Activated T-cell treated with anti-CD3 and anti-CD28 coated beads for 4 hours (primary cell): ENCODE measurements at regions not wholly inside any gene's neighbourhood (a gene's known extent, or its start where the extent isn't known, plus 50 kb on each side); places are given as distances from the start of the nearest gene placed in this dataset.
"Not testable (repeated sequence)": the region's sequence is repeated elsewhere in the genome, so short reads cannot be mapped to it uniquely, and the experiment has no call there.

Experiments used
- DNase-seq: peaks from one replicate; pipeline ENCODE4 v3.0.0-alpha.2; 2020

DNA sequence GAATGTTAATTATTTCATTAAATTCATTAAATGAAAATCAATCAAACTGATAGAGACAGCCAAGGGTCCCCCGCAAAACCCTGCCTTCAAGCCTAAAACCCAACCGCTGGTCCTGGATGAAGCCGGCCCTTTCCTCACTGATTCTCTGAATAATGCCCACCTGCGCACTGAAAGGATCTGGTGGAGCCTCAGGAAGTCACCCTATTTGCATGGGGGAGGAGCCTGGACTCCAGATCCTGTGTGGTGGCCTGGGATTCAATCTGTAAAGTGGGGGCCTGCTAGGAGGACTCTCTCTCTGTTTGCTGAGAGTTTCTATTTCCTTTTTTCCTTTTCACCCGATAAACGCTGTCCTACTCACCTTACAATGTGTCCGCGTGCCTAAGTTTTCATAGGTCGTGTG, 97.9 kb upstream of the ADAMTS3 start:
- DNase-seq = no peak

DNA sequence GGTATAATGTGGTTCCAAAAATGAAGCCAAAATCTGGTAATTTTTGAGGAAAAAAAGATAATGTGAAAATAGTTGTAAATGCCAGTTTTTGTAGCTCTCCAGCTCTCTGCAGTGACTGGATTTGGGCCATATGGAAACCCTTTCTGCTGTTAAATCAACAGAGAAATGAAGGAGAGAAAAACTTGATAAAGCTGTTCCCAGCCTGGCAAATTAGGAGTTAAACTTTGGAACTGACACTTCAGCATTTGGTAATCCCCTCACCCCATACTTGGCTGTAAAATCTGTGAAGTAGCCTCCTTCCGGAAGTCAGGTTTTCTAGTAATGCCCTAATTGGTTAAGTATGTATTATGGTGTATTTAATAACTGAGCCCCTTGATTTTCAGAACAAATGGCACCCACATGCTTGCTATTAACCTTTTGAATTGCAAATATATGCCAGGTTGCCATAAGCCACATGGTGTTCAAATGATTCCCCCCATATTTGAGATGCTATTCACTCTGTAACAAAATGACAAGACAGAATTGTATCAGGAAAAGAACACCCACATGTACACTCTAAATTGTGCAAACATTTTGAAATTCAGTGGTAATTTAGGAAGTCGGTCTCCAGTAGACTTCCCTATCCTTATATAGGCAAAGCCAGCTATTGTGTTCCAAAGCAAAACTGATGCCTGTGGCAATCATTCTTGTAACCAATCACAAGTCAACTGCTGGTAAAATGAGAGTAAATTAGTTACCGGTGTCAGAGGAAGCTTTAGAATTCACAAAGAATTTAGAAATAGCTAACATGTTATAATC, 96.3 kb upstream of the ADAMTS3 start:
- no peak for DNase-seq

DNA sequence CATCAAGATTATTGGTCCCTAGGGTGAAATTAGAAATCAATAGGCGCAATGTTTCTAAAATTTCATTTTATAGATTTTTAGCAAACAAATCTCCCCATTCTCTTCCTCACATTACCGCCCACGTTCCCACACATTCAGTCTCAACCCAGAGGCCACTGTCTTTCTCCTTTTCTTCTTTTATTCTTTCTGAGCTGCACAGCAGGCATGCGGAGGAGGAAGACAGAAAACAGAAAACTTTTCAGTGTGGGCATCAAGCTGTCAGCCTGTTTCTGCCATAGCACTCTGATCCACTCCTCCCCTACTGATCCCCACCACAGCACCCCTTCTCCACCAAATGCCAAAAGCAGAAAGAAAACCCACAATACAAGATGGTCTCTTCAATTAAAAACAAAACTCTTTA, 94.8 kb upstream of the ADAMTS3 start:
- DNase-seq = no peak

DNA sequence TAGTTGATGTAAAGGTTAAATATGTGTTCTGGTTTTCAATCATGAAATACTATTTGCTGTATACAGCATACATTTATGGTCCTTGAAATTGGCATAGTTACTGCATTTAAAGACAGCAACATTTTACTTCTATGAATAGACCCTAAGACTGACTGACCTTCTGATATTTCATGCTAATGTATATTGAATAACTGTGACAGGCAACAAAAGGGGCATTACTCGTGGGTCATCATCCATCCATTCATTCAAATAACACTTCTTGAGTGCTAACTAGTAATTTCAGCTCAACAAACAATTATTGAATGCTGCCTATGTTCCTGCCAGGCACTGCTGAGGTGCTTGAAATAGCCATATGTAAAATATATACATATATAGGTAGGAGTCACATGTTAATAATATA, 92.8 kb upstream of the ADAMTS3 start:
- DNase-seq = no peak

DNA sequence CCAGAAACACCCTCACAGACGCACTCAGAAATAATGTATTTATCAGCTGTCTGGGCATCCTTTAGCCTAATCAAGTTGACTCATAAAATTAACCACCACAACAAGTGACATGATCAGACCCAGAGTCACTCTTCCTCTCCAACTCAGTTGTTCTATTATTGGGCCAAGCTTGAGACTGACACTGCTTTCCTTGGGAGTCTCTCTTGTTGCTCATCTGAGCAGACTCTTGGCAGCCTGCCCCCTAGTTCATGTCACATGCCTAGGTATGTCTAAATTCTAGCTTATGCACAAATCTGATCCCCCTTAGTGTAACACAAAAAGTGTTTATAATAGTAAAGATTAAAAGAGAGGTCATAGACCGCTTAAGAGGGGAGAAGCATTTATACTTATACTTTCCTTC, 72.6 kb upstream of the ADAMTS3 start:
- no peak for DNase-seq

DNA sequence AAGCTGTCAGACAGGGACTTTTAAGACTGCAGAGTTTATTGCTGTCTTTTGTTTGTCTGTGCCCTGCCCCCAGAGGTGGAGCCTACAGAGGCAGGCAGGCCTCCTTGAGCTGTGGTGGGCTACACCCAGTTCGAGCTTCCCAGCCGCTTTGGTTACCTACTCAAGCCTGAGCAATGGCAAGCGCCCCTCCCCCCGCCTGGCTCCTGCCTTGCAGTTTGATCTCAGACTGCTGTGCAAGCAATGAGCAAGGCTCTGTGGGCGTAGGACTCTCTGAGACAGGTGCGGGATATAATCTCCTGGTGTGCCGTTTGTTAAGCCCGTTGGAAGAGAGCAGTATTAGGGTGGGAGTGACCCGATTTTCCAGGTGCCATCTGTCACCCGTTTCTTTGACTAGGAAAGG, 67.8 kb upstream of the ADAMTS3 start:
- not testable (repeated sequence) for DNase-seq

DNA sequence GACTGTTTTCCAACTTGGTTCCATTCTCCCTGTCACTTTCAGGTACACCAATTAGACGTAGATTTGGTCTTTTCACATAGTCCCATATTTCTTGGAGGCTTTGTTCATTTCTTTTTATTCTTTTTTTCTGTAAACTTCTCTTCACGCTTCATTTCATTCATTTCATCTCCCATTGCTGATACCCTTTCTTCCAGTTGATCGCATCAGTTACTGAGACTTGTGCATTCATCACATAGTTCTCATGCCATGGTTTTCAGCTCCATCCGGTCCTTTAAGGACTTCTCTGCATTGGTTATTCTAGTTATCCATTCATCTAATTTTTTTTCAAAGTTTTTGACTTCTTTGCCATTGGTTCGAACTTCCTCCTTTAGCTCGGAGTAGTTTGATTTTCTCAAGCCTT, 66.9 kb upstream of the ADAMTS3 start:
- DNase-seq = not testable (repeated sequence)

DNA sequence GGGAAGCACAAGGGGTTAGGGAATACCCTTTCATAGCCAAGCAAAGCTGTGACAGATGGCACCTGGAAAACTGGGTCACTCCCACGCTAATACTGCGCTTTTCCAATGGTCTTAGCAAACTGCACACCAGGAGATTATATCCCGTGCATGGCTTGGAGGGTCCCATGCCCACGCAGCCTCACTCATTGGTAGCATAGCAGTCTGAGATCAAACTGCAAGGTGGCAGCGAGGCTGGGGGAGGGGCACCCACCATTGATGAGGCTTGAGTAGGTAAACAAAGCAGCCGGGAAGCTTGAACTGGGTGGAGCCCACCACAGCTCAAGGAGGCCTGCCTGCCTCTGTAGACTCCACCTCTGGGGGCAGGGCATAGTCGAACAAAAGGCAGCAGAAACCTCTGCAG, 63.2 kb upstream of the ADAMTS3 start:
- DNase-seq = not testable (repeated sequence)

DNA sequence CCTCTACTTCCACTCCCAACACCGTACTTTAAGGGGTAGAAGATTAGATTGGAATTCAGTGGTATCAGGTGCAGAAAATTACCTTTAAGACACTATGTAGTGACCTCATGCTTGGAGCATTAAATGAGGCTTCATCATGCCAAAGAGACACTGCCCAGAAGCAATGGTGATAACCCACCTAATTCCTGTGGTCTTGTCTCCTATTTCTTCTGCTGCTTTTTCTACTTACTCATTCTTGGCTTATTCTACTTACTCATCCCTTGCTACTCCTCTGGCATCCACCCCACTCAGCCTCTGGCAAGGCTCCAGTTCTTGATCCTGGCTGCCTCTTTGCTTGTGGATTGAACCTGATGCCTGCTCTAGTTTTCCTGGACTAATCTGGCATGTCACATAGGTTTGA, 62.3 kb upstream of the ADAMTS3 start:
- DNase-seq = no peak

DNA sequence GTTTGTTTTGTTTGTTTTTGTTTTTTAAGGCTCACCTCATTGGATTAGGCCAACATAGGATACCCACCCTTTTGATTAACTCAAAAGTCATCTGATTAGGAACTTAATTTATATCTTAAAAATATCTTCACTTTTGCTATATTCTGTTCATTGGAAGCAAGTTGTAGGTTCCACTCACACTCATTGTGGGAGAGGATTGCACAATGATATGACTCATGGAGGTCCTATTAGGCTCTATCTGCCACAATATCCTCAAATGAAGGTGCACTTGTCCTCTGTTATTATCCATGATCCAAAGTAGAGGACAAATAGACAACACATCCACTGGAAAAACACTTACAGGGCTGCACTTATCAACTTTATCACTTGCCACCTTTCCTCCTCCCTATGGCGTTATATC, 60.5 kb upstream of the ADAMTS3 start:
- no peak for DNase-seq

DNA sequence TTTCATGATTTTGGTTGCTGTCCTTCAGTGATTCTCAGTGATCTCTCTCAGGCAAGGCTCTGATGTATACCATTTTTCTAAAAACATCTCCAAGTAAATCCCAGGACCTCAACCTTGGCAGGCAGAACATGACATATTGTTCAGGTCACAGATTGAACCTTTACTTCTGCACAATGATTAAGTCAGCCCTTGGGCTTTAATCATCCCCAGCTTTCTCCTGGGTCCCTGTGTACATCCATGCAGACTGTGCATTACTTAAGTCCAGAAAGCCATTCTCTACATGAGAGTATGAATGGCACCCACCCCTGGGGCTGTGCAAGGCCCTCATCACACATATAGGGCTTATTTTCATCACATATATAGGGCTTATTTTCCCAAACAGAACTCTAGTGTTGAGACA, 58.7 kb upstream of the ADAMTS3 start:
- DNase-seq = no peak
